ENCODE measurements at regions not wholly inside any gene's neighbourhood (a gene's known extent, or its start where the extent isn't known, plus 50 kb on each side); places are given as distances from the start of the nearest gene placed in this dataset.

DNA sequence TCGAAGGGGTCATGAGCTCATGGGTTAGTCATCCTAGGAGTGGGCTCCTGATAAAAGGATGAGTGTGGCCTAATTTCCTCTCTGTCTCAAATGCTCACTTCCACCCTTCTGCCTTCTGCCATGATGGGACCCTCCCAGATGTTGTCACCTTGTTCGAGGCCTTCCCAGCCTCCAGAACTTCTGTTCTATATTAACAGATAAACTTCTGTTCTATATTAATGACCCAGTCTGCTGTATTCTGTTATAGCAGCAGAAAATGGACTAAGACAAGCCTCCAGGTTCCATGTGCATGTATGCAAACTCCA, 583.2 kb downstream of the GLRX3 start:
- TF ChIP-seq, protein P1, sequence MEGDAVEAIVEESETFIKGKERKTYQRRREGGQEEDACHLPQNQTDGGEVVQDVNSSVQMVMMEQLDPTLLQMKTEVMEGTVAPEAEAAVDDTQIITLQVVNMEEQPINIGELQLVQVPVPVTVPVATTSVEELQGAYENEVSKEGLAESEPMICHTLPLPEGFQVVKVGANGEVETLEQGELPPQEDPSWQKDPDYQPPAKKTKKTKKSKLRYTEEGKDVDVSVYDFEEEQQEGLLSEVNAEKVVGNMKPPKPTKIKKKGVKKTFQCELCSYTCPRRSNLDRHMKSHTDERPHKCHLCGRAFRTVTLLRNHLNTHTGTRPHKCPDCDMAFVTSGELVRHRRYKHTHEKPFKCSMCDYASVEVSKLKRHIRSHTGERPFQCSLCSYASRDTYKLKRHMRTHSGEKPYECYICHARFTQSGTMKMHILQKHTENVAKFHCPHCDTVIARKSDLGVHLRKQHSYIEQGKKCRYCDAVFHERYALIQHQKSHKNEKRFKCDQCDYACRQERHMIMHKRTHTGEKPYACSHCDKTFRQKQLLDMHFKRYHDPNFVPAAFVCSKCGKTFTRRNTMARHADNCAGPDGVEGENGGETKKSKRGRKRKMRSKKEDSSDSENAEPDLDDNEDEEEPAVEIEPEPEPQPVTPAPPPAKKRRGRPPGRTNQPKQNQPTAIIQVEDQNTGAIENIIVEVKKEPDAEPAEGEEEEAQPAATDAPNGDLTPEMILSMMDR (IDR thresholded peaks at IDR 0.05 in 4 of 5, conservative IDR thresholded peaks at IDR 0.05 in 1 of 5) = no peak
- no peak for TF ChIP-seq POLR2A (IDR thresholded peaks at IDR 0.05)
